ENCODE measurements at regions not wholly inside any gene's neighbourhood (a gene's known extent, or its start where the extent isn't known, plus 50 kb on each side); places are given as distances from the start of the nearest gene placed in this dataset.
A peak's percentile ranks its signal among the peaks of the same experiment; 100 is the strongest.

DNA sequence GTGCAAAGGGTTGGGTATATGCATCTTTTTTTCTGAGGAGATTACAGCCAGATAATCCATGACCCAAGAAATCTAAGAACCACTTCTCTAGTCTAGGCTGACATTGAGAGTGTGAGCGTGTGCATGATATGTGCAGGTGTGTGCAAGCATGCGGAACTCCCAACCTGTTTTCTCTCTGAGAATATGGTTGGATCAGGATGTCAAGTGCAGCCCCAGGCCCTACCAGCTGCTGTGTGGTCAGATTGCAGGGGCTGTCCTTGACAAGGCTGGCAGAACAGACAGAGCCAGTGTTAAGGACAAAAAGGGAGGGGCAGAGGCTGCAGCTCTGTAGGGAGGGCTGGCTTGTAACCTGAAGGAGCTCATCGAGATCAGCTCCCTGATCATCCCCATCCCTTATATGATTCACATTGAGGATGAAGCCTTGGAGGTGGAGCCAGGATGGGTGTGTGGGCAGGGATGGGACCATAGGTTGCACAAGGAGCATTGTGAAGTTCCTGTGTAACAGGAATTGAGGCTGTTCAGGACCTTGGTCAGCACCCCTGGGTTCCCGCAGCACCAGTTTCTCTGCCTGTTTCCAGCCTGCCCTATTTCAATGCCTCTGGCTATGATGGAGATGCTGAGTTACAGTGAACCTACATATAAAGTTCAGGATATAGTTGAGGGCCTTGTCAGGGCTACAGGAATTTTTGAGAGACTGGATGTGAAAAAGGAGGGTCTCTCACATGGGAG, 52.6 kb upstream of the ARAP3 start:
- Mint-ChIP-seq H3K4me1 (peaks cover 16% of the 10 kb centered on the region), H3K4me3 (no peak overlapping the region), H3K27ac (ENCODE audit: unreplicated experiment) (no peak overlapping the region), H3K27me3 (ENCODE audit: low read depth) (peaks cover 4% of the 10 kb centered on the region), H3K9me3 (no peaks in the 10 kb centered on the region), H3K36me3 (ENCODE audit: low read depth) (no peaks in the 10 kb centered on the region)
- peak; percentile 68 for DNase-seq (ENCODE audit: low read depth, low spot score)
- TF ChIP-seq, protein P1, sequence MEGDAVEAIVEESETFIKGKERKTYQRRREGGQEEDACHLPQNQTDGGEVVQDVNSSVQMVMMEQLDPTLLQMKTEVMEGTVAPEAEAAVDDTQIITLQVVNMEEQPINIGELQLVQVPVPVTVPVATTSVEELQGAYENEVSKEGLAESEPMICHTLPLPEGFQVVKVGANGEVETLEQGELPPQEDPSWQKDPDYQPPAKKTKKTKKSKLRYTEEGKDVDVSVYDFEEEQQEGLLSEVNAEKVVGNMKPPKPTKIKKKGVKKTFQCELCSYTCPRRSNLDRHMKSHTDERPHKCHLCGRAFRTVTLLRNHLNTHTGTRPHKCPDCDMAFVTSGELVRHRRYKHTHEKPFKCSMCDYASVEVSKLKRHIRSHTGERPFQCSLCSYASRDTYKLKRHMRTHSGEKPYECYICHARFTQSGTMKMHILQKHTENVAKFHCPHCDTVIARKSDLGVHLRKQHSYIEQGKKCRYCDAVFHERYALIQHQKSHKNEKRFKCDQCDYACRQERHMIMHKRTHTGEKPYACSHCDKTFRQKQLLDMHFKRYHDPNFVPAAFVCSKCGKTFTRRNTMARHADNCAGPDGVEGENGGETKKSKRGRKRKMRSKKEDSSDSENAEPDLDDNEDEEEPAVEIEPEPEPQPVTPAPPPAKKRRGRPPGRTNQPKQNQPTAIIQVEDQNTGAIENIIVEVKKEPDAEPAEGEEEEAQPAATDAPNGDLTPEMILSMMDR (conservative IDR thresholded peaks at IDR 0.05), result no peak

DNA sequence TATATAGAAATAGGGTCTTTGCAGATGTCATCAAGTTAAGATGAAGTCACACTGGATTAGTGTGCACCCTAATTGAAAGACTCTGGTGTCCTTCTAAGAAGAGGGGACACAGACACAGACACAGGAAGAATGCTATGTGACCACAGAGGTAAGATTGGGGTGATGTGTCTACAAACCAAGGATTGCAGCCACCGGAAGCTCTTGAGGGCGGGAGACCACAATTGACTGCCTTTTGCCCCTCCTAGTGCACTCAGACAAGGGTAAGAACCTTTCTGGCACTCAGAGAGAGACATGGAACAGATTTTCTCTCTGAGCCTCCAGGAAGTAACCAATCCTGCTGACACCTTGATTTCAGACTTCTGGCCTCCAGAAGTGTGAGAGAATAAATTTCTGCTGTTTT, 51.2 kb upstream of the ARAP3 start:
- Mint-ChIP-seq H3K27me3 (ENCODE audit: low read depth) (peaks cover 4% of the 10 kb centered on the region), H3K4me3 (no peak overlapping the region), H3K9me3 (no peaks in the 10 kb centered on the region), H3K27ac (ENCODE audit: unreplicated experiment) (no peak overlapping the region), H3K4me1 (peaks cover 31% of the 10 kb centered on the region), H3K36me3 (ENCODE audit: low read depth) (no peaks in the 10 kb centered on the region)
- TF ChIP-seq, protein P1 (conservative IDR thresholded peaks at IDR 0.05), result no peak
- no peak for DNase-seq (ENCODE audit: low read depth, low spot score)

DNA sequence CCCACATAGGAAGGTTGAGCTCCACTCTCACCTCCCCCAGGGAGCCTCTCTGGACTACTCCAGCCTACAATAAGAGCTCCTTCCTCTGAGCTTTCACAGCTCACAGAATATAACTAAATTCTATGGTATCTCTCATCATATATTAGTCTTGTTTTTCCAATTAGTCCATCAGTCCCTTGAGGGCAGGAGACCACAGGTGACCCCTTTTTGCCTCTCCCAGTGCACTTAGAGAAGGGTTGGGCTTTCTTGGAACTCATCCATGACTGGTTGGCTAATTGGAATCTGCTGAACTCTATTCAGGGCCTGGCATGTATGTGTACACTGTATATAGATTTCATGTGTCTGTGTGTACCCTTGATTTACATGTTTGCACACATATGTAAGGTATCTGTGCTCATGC, 50.4 kb upstream of the ARAP3 start:
- Mint-ChIP-seq H3K27ac (ENCODE audit: unreplicated experiment) (no peak overlapping the region), H3K4me1 (peaks cover 31% of the 10 kb centered on the region), H3K9me3 (no peaks in the 10 kb centered on the region), H3K27me3 (ENCODE audit: low read depth) (peaks cover 4% of the 10 kb centered on the region), H3K4me3 (no peak overlapping the region), H3K36me3 (ENCODE audit: low read depth) (no peaks in the 10 kb centered on the region)
- no peak for DNase-seq (ENCODE audit: low read depth, low spot score)
- TF ChIP-seq, protein P1 (conservative IDR thresholded peaks at IDR 0.05), result no peak
